Hematopoietic multipotent progenitor cell treated with erythropoietin and hydrocortisone succinate and interleukin-3 and kit ligand, for 8 days (in vitro differentiated cells): ENCODE measurements at regions not wholly inside any gene's neighbourhood (a gene's known extent, or its start where the extent isn't known, plus 50 kb on each side); places are given as distances from the start of the nearest gene placed in this dataset.

Source experiments
- DNase-seq: peaks from one replicate; pipeline ENCODE4 v3.0.0-alpha.2; 2015

- no peak for DNase-seq
These were observed 62.9 kb upstream of the NTM start for GRCh38 chr11:131307506-131307905.

- no peak for DNase-seq
These were observed 60.6 kb upstream of the NTM start for GRCh38 chr11:131309776-131310175.

GRCh38 chr11:131311776-131312514, 58.5 kb upstream of the NTM start:
- DNase-seq: no peak
